ENCODE measurements at regions not wholly inside any gene's neighbourhood (a gene's known extent, or its start where the extent isn't known, plus 50 kb on each side); places are given as distances from the start of the nearest gene placed in this dataset.

- TF ChIP-seq, protein P1, sequence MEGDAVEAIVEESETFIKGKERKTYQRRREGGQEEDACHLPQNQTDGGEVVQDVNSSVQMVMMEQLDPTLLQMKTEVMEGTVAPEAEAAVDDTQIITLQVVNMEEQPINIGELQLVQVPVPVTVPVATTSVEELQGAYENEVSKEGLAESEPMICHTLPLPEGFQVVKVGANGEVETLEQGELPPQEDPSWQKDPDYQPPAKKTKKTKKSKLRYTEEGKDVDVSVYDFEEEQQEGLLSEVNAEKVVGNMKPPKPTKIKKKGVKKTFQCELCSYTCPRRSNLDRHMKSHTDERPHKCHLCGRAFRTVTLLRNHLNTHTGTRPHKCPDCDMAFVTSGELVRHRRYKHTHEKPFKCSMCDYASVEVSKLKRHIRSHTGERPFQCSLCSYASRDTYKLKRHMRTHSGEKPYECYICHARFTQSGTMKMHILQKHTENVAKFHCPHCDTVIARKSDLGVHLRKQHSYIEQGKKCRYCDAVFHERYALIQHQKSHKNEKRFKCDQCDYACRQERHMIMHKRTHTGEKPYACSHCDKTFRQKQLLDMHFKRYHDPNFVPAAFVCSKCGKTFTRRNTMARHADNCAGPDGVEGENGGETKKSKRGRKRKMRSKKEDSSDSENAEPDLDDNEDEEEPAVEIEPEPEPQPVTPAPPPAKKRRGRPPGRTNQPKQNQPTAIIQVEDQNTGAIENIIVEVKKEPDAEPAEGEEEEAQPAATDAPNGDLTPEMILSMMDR (IDR thresholded peaks at IDR 0.05; ENCODE audit: low read depth, low read length, poor library complexity, severe bottlenecking): no peak
- TF ChIP-seq EZH2phosphoT487 (IDR thresholded peaks at IDR 0.05; ENCODE audit: borderline replicate concordance, low read length): no peak
Measured at GRCh38 chr7:15954671-15955354, 268.3 kb upstream of the MEOX2 start.

Data from DOHH2 (cell line).